Body of pancreas (tissue), 4 donors: ENCODE measurements at regions not wholly inside any gene's neighbourhood (a gene's known extent, or its start where the extent isn't known, plus 50 kb on each side); places are given as distances from the start of the nearest gene placed in this dataset.

Source experiments
- ATAC-seq: fragments of 150-250 bp; one replicate; pipeline ENCODE4 v1.9.1; 2016
- DNase-seq, 4 donors: peaks; one replicate each; pipeline ENCODE4 v3.0.0-alpha.2; 2019
- H3K27ac ChIP-seq, 4 donors: fragments of 200-600 bp; sonication (generic); 1 replicate in 3 of 4; 2 replicates in 1 of 4; pipeline versions ENCODE4 v1.5.1 to v1.6.1; 2016 to 2019; ENCODE audit warnings: mild to moderate bottlenecking in 1 of 4, mixed read lengths in 1 of 4, moderate library complexity in 1 of 4
- H3K27me3 ChIP-seq, 2 donors: fragments of 200-600 bp; sonication (generic); one replicate each; pipeline ENCODE4 v1.6.0; 2016; ENCODE audit warnings: mild to moderate bottlenecking in 1 of 2
- H3K36me3 ChIP-seq, 2 donors: fragments of 200-600 bp; sonication (generic); replicated peaks in 1 of 2; 2 replicates each; pipeline ENCODE4 v1.5.1; 2016; ENCODE audit warnings: low read depth in 2 of 2; ENCODE audit not compliant: insufficient read depth in 1 of 2
- H3K4me1 ChIP-seq: fragments of 200-600 bp; sonication (generic); one replicate; pipeline ENCODE4 v1.6.0; 2016
- H3K4me3 ChIP-seq, 2 donors: fragments of 200-600 bp; sonication (generic); 1 replicate in 1 of 2; 2 replicates in 1 of 2; pipeline ENCODE4 v1.5.1; 2016 to 2019
- H3K9me3 ChIP-seq, 3 donors: fragments of 200-600 bp; sonication (generic); 1 replicate in 2 of 3; 2 replicates in 1 of 3; pipeline ENCODE4 v1.5.1; 2016
- POLR2A ChIP-seq, 3 donors: fragments of 450-650 bp; IDR thresholded peaks; one replicate each; pipeline ENCODE4 v1.6.1; 2016; ENCODE audit warnings: antibody characterized with exemption in 3 of 3, mild to moderate bottlenecking in 2 of 3
- WGBS, 2 donors: methylation state at CpG; one replicate each; pipeline ENCODE4 v1.1.5; 2017; 5-methylcytosine and 5-hydroxymethylcytosine counted together
- intact Hi-C: fragments of 100-400 bp; cut with DNase I; formaldehyde crosslinking; loops from one replicate; pipeline ENCODE4 v1.15.1; 2023
- TF ChIP-seq, protein P1 (sequence below), 7 experiments: fragments of 450-650 bp in 4 of 7; fragments of 200-600 bp in 3 of 7; sonication (generic) in 3 of 7; IDR thresholded peaks; one replicate each; pipeline ENCODE4 v1.5.1; 2016 to 2019; ENCODE audit warnings: antibody characterized with exemption in 7 of 7

DNA sequence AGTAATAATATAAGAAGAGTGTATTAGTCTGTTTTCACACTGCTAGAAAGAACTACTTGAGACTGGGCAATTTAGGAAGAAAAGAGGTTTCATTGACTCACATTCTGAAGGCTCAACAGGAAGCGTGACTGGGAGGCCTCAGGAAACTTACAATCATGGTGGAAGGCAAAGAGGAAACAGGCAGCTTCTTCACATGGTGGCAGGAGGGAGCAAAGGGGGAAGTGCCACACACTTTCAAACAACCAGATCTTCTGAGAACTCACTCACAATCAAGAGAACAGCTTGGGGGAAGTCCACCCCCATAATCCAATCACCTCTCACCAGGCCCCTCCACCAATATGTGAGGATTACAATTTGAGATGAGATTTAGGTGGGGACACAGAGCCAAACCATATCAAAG lies 212.5 kb upstream of the HDAC9 start:
- intact Hi-C loops: no loop called here
- no peaks in the 10 kb centered on the region for H3K36me3 ChIP-seq
- H3K27ac ChIP-seq: no peak overlapping the region
- ATAC-seq (no peak), DNase-seq (no peak)
- H3K9me3 ChIP-seq: no peaks in the 10 kb centered on the region
- 0% methylated on average over 1 of the region's 1 CpG for WGBS, 2 donors
- no peaks in the 10 kb centered on the region for H3K4me1 ChIP-seq
- TF ChIP-seq POLR2A (IDR thresholded peaks at IDR 0.05): no peak
- H3K27me3 ChIP-seq: no peaks in the 10 kb centered on the region
- no peak overlapping the region for H3K4me3 ChIP-seq

DNA sequence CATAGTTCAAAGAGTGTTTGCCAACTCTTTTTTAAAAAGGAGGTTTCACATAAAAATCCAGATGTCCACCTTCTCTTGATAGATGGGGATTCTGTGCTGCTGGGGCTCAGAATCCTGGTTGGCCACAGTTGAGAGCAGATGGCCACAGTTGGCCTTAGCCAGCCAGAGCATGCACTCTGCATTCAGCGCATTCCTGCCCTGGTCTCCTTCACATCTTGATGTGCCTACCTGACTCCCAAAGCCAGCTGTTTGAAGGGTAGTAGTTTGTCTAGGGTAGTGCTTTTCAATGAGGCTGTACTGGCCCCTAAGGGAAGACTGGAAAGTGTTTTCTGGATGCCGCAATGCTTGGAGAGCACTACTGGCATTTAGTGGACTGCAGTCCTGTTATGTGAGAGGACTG lies 208.1 kb upstream of the HDAC9 start:
- DNase-seq: no peak
- Histone ChIP-seq H3K36me3 (no peaks in the 10 kb centered on the region), H3K27ac (no peak overlapping the region), H3K4me1 (no peaks in the 10 kb centered on the region), H3K4me3 (no peak overlapping the region), H3K27me3 (no peaks in the 10 kb centered on the region), H3K9me3 (no peaks in the 10 kb centered on the region)
- intact Hi-C loops: no loop called here
- WGBS, 2 donors: 94 to 100% methylated on average over 2 of the region's 2 CpGs
- ATAC-seq: no peak
- no peak for TF ChIP-seq POLR2A (IDR thresholded peaks at IDR 0.05)
- TF ChIP-seq, protein P1, sequence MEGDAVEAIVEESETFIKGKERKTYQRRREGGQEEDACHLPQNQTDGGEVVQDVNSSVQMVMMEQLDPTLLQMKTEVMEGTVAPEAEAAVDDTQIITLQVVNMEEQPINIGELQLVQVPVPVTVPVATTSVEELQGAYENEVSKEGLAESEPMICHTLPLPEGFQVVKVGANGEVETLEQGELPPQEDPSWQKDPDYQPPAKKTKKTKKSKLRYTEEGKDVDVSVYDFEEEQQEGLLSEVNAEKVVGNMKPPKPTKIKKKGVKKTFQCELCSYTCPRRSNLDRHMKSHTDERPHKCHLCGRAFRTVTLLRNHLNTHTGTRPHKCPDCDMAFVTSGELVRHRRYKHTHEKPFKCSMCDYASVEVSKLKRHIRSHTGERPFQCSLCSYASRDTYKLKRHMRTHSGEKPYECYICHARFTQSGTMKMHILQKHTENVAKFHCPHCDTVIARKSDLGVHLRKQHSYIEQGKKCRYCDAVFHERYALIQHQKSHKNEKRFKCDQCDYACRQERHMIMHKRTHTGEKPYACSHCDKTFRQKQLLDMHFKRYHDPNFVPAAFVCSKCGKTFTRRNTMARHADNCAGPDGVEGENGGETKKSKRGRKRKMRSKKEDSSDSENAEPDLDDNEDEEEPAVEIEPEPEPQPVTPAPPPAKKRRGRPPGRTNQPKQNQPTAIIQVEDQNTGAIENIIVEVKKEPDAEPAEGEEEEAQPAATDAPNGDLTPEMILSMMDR (IDR thresholded peaks at IDR 0.05): no peak

DNA sequence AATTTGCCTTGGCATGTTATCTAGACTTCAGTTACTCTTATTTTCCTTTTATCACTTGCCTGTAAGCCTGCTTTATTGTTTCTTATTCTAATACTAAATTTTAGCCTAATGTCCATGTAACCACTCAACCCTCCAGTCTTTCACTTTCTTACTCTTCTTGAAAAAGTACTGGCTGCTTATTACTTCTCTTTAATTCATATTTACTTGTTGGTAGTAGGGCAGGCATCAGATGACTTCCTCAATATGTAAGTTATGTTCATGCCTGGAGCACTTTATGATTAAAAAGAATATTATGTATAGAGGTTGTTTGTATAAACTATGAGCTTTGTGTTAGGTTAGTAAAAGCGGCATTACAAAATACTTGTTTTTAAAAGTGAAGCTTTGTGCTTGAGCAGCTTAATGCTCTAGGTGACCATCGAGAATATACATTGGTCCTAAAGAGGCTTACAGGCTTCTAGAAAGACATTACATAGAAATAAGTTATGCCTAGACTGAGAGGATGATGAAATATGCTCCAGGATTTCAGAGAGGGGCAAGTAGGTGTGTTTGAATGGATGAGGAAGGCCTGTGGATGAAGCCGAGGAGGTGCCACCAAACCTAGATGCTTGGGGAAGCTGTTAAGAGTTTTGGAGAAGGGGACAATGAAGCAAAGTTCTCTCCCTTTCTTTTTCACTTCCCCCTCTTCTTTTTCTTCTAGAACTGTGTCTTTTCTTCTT lies 207.1 kb upstream of the HDAC9 start:
- Histone ChIP-seq H3K27me3 (no peaks in the 10 kb centered on the region), H3K4me1 (no peaks in the 10 kb centered on the region), H3K27ac (no peak overlapping the region), H3K36me3 (no peaks in the 10 kb centered on the region), H3K4me3 (no peak overlapping the region), H3K9me3 (no peaks in the 10 kb centered on the region)
- intact Hi-C loops: no loop called here
- 80 to 89% methylated on average over 3 of the region's 3 CpGs for WGBS, 2 donors
- ATAC-seq (no peak), DNase-seq (no peak)
- TF ChIP-seq, protein P1 (IDR thresholded peaks at IDR 0.05): no peak
- TF ChIP-seq POLR2A (IDR thresholded peaks at IDR 0.05): no peak

DNA sequence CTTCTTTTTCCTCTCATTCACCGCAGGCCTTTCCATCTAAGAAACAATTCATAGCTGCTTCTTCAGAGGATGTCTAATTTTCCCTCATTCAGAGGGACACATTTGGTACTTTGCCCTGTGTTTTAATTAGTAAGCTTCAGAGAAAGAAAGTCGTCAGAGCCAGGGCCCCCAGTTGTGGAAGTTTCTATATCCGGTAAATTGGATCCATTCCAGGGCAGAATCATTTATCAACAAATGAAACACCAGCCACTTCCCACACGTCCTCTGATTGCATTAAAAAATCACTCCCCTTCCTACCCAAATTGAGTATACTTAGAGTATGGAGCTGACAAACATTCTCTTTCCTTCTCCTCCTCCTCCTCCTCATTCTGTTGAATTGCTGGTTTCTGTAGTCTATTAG lies 205.8 kb upstream of the HDAC9 start:
- intact Hi-C loops: no loop called here
- Histone ChIP-seq H3K9me3 (no peaks in the 10 kb centered on the region), H3K27ac (no peak overlapping the region), H3K36me3 (no peaks in the 10 kb centered on the region), H3K4me3 (no peak overlapping the region), H3K27me3 (no peaks in the 10 kb centered on the region), H3K4me1 (no peaks in the 10 kb centered on the region)
- TF ChIP-seq, protein P1 (IDR thresholded peaks at IDR 0.05): no peak
- TF ChIP-seq POLR2A (IDR thresholded peaks at IDR 0.05): no peak
- DNase-seq (no peak), ATAC-seq (no peak)
- 24 to 26% methylated on average over 4 of the region's 4 CpGs for WGBS, 2 donors

DNA sequence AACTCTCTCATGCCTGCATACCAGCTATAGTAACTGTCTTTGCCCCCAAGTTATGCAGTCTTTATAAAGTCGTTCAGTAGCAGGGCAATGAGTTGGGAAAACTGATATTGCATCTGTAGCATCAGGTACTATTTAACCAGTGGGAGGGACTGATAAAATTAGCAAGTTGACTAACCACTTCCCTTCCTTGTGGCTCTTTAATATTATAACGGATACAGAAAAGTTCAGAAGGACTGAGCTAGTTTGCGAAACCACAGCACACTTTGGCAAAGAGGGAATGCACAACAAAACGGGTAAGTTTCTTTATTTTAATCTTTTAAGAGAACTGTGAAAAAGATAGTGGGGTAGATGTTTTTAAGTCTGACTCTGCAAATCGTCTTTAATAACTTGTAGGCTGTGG lies 205.3 kb upstream of the HDAC9 start:
- no peak for DNase-seq
- no peak for ATAC-seq
- WGBS, 2 donors: 40 to 56% methylated on average over 5 of the region's 5 CpGs
- Histone ChIP-seq H3K4me3 (no peak overlapping the region), H3K9me3 (no peaks in the 10 kb centered on the region), H3K27ac (no peak overlapping the region), H3K36me3 (no peaks in the 10 kb centered on the region), H3K27me3 (no peaks in the 10 kb centered on the region), H3K4me1 (no peaks in the 10 kb centered on the region)
- intact Hi-C loops: no loop called here
- TF ChIP-seq, protein P1 (IDR thresholded peaks at IDR 0.05): no peak
- no peak for TF ChIP-seq POLR2A (IDR thresholded peaks at IDR 0.05)
